Psoas muscle (tissue), 7 donors: ENCODE measurements at regions not wholly inside any gene's neighbourhood (a gene's known extent, or its start where the extent isn't known, plus 50 kb on each side); places are given as distances from the start of the nearest gene placed in this dataset.
"Not testable (repeated sequence)": the region's sequence is repeated elsewhere in the genome, so short reads cannot be mapped to it uniquely, and the experiment has no call there.

Source experiments
- ATAC-seq, 4 donors: fragments of 200-7000 bp; cut with Tn5 transposase; one replicate each; pipeline ENCODE4 v1.9.1; 2020; ENCODE audit warnings: moderate library complexity in 3 of 4, mild to moderate bottlenecking in 2 of 4
- DNase-seq, 2 donors: peaks; one replicate each; pipeline ENCODE4 v3.0.0-alpha.2; 2020
- H3K27ac ChIP-seq: fragments of 200-600 bp; one replicate; pipeline ENCODE4 v1.8.0; 2022
- H3K27me3 ChIP-seq, 3 donors: fragments of 200-600 bp in 1 of 3; one replicate each; pipeline versions ENCODE4 v1.6.1 to v1.8.0; 2013 to 2022; ENCODE audit warnings: low read length in 2 of 3, mild to moderate bottlenecking in 2 of 3, moderate library complexity in 1 of 3; ENCODE audit not compliant: insufficient read depth in 3 of 3
- H3K36me3 ChIP-seq, 2 donors: fragments of 200-600 bp in 1 of 2; one replicate each; pipeline versions ENCODE4 v1.6.1 to v1.8.0; 2013 to 2022; ENCODE audit warnings: low read depth in 1 of 2, mild to moderate bottlenecking in 1 of 2, moderate library complexity in 1 of 2; ENCODE audit not compliant: insufficient read depth in 1 of 2
- H3K4me1 ChIP-seq: fragments of 200-600 bp; one replicate; pipeline ENCODE4 v1.8.0; 2022
- H3K4me3 ChIP-seq: fragments of 200-600 bp; one replicate; pipeline ENCODE4 v1.8.0; 2022; ENCODE audit warnings: mild to moderate bottlenecking
- H3K9me3 ChIP-seq: fragments of 200-600 bp; one replicate; pipeline ENCODE4 v1.8.0; 2022
- CTCF ChIP-seq: fragments of 200-600 bp; IDR thresholded peaks from one replicate; pipeline ENCODE4 v1.8.0; 2022; ENCODE audit warnings: antibody characterized with exemption
- WGBS, 3 donors: extraction: QIAGEN DNeasy Blood & Tissue Kit; methylation state at CpG; one replicate each; pipeline versions ENCODE4 v1.1.6 to v1.1.7; 2013; 5-methylcytosine and 5-hydroxymethylcytosine counted together
- intact Hi-C, 2 donors: fragments of 100-400 bp; cut with DNase I; formaldehyde crosslinking; loops; one replicate each; pipeline versions ENCODE4 v1.11.0 to v1.14.2; 2022
- donor health status: healthy with polysubstance abuse.
- donor health status: DM: no; HTN: no; CAD: no; lungs with moderate emphysema.
- donor health status: Bipolar disorder and iron deficiency.
- donor health status: healthy.
- donor health status: DM: yes; HTN: yes; CAD: no.
- donor health status: DM: no; HTN: no; CAD: no.
- donor health status: DM: yes; HTN: yes; CAD: no.

GRCh38 chr6:139879823-139880356, 505.4 kb upstream of the CITED2 start:
- no peaks in the 10 kb centered on the region for H3K27me3 ChIP-seq
- H3K36me3 ChIP-seq: no peaks in the 10 kb centered on the region
- 81 to 85% (median 82%) methylated on average over 5 of the region's 5 CpGs for WGBS, 3 donors
- ATAC-seq (no peak), DNase-seq (no peak)
- no peak overlapping the region for H3K27ac ChIP-seq
- H3K4me1 ChIP-seq: peaks cover 25% of the 10 kb centered on the region
- H3K9me3 ChIP-seq: no peaks in the 10 kb centered on the region
- intact Hi-C loops: loop anchor here (5.0 to 10.0 kb wide), 2 partner anchors 505 to 562 kb away; partner anchors contain the start of gene CITED2 (in 1 of the 2)
- H3K4me3 ChIP-seq: no peak overlapping the region
- TF ChIP-seq CTCF: no peak

GRCh38 chr6:139879241-139879640, 504.8 kb upstream of the CITED2 start:
- H3K27me3 ChIP-seq, intact Hi-C loops, DNase-seq, H3K27ac ChIP-seq, ATAC-seq, H3K4me3 ChIP-seq, H3K36me3 ChIP-seq, H3K9me3 ChIP-seq: not testable (repeated sequence)
- peaks cover 24% of the 10 kb centered on the region for H3K4me1 ChIP-seq
- 96 to 100% (median 97%) methylated on average over 12 of the region's 12 CpGs for WGBS, 3 donors

GRCh38 chr6:139877828-139878405, 503.5 kb upstream of the CITED2 start:
- DNase-seq (no peak), ATAC-seq (no peak)
- intact Hi-C loops: no loop called here
- 96% methylated on average over 8 of the region's 8 CpGs for WGBS, 3 donors
- Histone ChIP-seq H3K27me3 (no peaks in the 10 kb centered on the region), H3K4me3 (no peak overlapping the region), H3K9me3 (no peaks in the 10 kb centered on the region), H3K27ac (no peak overlapping the region), H3K4me1 (peaks cover 11% of the 10 kb centered on the region), H3K36me3 (no peaks in the 10 kb centered on the region)
- TF ChIP-seq CTCF: no peak

- H3K27me3 ChIP-seq: no peaks in the 10 kb centered on the region
- 53 to 66% (median 55%) methylated on average over 2 of the region's 2 CpGs for WGBS, 3 donors
- intact Hi-C loops: no loop called here
- no peaks in the 10 kb centered on the region for H3K9me3 ChIP-seq
- DNase-seq (no peak), ATAC-seq (no peak)
- H3K4me1 ChIP-seq: no peaks in the 10 kb centered on the region
- TF ChIP-seq CTCF: no peak
- H3K36me3 ChIP-seq: no peaks in the 10 kb centered on the region
- no peak overlapping the region for H3K27ac ChIP-seq
- no peak overlapping the region for H3K4me3 ChIP-seq
Observed at GRCh38 chr6:139872665-139873064, 498.2 kb upstream of the CITED2 start.

- H3K27me3 ChIP-seq: no peaks in the 10 kb centered on the region
- H3K27ac ChIP-seq: no peak overlapping the region
- ATAC-seq (no peak), DNase-seq (no peak)
- no peaks in the 10 kb centered on the region for H3K4me1 ChIP-seq
- WGBS, 3 donors: 59 to 79% (median 69%) methylated on average over 1 of the region's 1 CpG
- no peaks in the 10 kb centered on the region for H3K36me3 ChIP-seq
- H3K4me3 ChIP-seq: no peak overlapping the region
- intact Hi-C loops: no loop called here
- no peak for TF ChIP-seq CTCF
- no peaks in the 10 kb centered on the region for H3K9me3 ChIP-seq
Observed at GRCh38 chr6:139871803-139872510, 497.5 kb upstream of the CITED2 start.
